ENCODE measurements at regions not wholly inside any gene's neighbourhood (a gene's known extent, or its start where the extent isn't known, plus 50 kb on each side); places are given as distances from the start of the nearest gene placed in this dataset.

GRCh38 chr3:194798486-194798885, 112.8 kb downstream of the FAM43A start:
- Histone ChIP-seq H3K27ac (no peak overlapping the region), H3K9me3 (peaks cover 0 to 11% of the 10 kb centered on the region in 2 donors), H3K36me3 (no peaks in the 10 kb centered on the region), H3K27me3 (no peaks in the 10 kb centered on the region), H3K4me1 (no peaks in the 10 kb centered on the region), H3K4me3 (no peak overlapping the region)
- TF ChIP-seq, protein P1, sequence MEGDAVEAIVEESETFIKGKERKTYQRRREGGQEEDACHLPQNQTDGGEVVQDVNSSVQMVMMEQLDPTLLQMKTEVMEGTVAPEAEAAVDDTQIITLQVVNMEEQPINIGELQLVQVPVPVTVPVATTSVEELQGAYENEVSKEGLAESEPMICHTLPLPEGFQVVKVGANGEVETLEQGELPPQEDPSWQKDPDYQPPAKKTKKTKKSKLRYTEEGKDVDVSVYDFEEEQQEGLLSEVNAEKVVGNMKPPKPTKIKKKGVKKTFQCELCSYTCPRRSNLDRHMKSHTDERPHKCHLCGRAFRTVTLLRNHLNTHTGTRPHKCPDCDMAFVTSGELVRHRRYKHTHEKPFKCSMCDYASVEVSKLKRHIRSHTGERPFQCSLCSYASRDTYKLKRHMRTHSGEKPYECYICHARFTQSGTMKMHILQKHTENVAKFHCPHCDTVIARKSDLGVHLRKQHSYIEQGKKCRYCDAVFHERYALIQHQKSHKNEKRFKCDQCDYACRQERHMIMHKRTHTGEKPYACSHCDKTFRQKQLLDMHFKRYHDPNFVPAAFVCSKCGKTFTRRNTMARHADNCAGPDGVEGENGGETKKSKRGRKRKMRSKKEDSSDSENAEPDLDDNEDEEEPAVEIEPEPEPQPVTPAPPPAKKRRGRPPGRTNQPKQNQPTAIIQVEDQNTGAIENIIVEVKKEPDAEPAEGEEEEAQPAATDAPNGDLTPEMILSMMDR (IDR thresholded peaks at IDR 0.05) = no peak
- no peak for DNase-seq (ENCODE audit: low spot score in 2 of 2)
- intact Hi-C loops (cut with DNase I) = no loop called here

GRCh38 chr3:194800002-194800401, 114.3 kb downstream of the FAM43A start:
- H3K36me3 ChIP-seq = no peaks in the 10 kb centered on the region
- intact Hi-C loops (cut with DNase I) = no loop called here
- H3K4me1 ChIP-seq = no peaks in the 10 kb centered on the region
- H3K4me3 ChIP-seq = no peak overlapping the region
- DNase-seq (ENCODE audit: low spot score in 2 of 2) = no peak
- H3K27ac ChIP-seq = no peak overlapping the region
- peaks cover 0 to 11% of the 10 kb centered on the region in 2 donors for H3K9me3 ChIP-seq
- TF ChIP-seq, protein P1 (IDR thresholded peaks at IDR 0.05) = no peak
- H3K27me3 ChIP-seq = no peaks in the 10 kb centered on the region

GRCh38 chr3:194801461-194802432, 116.1 kb downstream of the FAM43A start:
- no peaks in the 10 kb centered on the region for H3K36me3 ChIP-seq
- H3K27me3 ChIP-seq = no peaks in the 10 kb centered on the region
- TF ChIP-seq, protein P1 (IDR thresholded peaks at IDR 0.05) = no peak
- intact Hi-C loops (cut with DNase I) = no loop called here
- H3K4me3 ChIP-seq = no peak overlapping the region
- no peaks in the 10 kb centered on the region for H3K4me1 ChIP-seq
- no peak overlapping the region for H3K27ac ChIP-seq
- no peak for DNase-seq (ENCODE audit: low spot score in 2 of 2)
- H3K9me3 ChIP-seq = no peaks in the 10 kb centered on the region

- TF ChIP-seq, protein P1 (IDR thresholded peaks at IDR 0.05) = no peak
- no peaks in the 10 kb centered on the region for H3K9me3 ChIP-seq
- no peaks in the 10 kb centered on the region for H3K4me1 ChIP-seq
- intact Hi-C loops (cut with DNase I) = no loop called here
- H3K27me3 ChIP-seq = no peaks in the 10 kb centered on the region
- H3K36me3 ChIP-seq = no peaks in the 10 kb centered on the region
- H3K27ac ChIP-seq = no peak overlapping the region
- H3K4me3 ChIP-seq = no peak overlapping the region
- DNase-seq (ENCODE audit: low spot score in 2 of 2) = peak in 1 of 2 donors; percentile 30
Observed at GRCh38 chr3:194804796-194805195, 119.1 kb downstream of the FAM43A start.

- Histone ChIP-seq H3K27me3 (no peaks in the 10 kb centered on the region), H3K9me3 (no peaks in the 10 kb centered on the region), H3K27ac (no peak overlapping the region), H3K4me3 (no peak overlapping the region), H3K4me1 (no peaks in the 10 kb centered on the region), H3K36me3 (no peaks in the 10 kb centered on the region)
- intact Hi-C loops (cut with DNase I) = no loop called here
- DNase-seq (ENCODE audit: low spot score in 2 of 2) = peak in 1 of 2 donors; percentile 54
- TF ChIP-seq, protein P1 (IDR thresholded peaks at IDR 0.05) = no peak
Observed at GRCh38 chr3:194805546-194805945, 119.9 kb downstream of the FAM43A start.

All from ascending aorta (tissue), 2 donors.